VCaP (cell line): ENCODE measurements at regions not wholly inside any gene's neighbourhood (a gene's known extent, or its start where the extent isn't known, plus 50 kb on each side); places are given as distances from the start of the nearest gene placed in this dataset.

Experiments used
- H3K27ac ChIP-seq: fragments of 450-650 bp; 2 replicates; pipeline ENCODE4 v1.5.1; 2017
- TF ChIP-seq, protein P1 (sequence below): fragments of 450-650 bp; conservative IDR thresholded peaks from 2 replicates; pipeline ENCODE4 v1.5.1; 2017; ENCODE audit warnings: mild to moderate bottlenecking, moderate library complexity

DNA sequence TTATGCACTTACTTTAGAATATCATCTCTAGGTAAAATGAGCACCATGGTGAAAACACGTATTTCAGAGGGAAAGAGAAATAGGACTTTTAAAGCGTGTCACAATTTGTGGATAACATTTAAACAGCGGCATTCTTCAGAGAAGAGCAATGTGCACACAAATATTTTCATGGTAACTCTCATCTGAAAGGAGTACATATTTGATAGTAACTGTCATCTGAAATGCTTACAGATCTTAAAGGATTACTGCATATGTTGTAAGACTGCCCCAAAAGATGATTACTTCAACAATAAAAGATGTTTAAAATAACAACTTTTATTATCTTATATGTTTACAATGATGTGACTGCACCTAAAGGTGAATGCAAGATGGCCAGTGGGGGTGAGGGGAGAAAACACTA, 408.8 kb downstream of the PLA2G4A start:
- H3K27ac ChIP-seq, result peak overlapping the region; percentile 75
- TF ChIP-seq, protein P1, sequence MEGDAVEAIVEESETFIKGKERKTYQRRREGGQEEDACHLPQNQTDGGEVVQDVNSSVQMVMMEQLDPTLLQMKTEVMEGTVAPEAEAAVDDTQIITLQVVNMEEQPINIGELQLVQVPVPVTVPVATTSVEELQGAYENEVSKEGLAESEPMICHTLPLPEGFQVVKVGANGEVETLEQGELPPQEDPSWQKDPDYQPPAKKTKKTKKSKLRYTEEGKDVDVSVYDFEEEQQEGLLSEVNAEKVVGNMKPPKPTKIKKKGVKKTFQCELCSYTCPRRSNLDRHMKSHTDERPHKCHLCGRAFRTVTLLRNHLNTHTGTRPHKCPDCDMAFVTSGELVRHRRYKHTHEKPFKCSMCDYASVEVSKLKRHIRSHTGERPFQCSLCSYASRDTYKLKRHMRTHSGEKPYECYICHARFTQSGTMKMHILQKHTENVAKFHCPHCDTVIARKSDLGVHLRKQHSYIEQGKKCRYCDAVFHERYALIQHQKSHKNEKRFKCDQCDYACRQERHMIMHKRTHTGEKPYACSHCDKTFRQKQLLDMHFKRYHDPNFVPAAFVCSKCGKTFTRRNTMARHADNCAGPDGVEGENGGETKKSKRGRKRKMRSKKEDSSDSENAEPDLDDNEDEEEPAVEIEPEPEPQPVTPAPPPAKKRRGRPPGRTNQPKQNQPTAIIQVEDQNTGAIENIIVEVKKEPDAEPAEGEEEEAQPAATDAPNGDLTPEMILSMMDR, result no peak

- TF ChIP-seq, protein P1, result no peak
- no peak overlapping the region for H3K27ac ChIP-seq
Measured at GRCh38 chr1:187241971-187242370, 413.2 kb downstream of the PLA2G4A start.

GRCh38 chr1:187244623-187245022, 415.9 kb downstream of the PLA2G4A start:
- TF ChIP-seq, protein P1, result no peak

GRCh38 chr1:187245201-187245600, 416.5 kb downstream of the PLA2G4A start:
- TF ChIP-seq, protein P1, result no peak
- H3K27ac ChIP-seq, result no peak overlapping the region; the same call in 1 of the 2 replicates

More at GRCh38 chr1:187244623-187245022, 415.9 kb downstream of the PLA2G4A start:
- peak overlapping the region; percentile 23; the same call in 1 of the 2 replicates for H3K27ac ChIP-seq

DNA sequence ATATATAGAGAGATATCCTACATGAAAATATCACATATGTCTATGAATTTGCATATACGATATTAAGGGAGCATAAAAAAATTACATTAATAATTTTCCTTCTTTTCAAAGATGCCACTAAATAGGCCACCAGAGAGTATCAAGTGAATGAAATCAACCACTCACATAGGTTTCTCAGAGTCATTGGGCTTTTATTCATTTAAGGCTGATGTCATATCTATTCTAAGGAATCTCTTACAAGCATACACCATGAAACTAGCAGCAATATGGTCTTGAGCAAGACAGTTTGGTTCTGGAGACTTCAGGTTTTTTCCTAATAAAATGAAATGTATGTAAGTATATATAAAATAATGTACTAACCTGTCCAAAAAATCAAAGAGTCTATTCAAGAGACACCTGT, 420.4 kb downstream of the PLA2G4A start:
- H3K27ac ChIP-seq, result no peak overlapping the region
- TF ChIP-seq, protein P1, result no peak

DNA sequence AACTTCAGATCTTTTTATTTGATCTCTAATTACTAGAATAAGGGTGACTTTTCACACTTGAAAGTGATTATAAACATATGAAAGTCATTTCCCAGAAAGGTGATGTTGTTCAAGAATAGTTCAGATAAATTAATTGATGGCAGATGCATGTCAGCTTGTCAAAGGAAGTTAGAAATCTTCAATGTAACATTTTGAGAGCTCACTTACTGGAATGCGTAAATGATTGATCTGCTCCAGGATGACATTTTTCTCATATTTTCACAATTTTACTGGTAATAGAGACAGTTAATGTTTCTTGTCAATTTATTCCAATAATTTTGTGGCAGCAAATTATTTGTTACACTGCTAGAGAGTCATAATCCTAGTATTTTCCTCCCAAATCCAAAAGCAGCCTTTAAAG, 424.2 kb downstream of the PLA2G4A start:
- TF ChIP-seq, protein P1, result no peak
- H3K27ac ChIP-seq, result no peak overlapping the region

GRCh38 chr1:187257476-187257875, 428.7 kb downstream of the PLA2G4A start:
- TF ChIP-seq, protein P1, result no peak
- H3K27ac ChIP-seq, result no peak overlapping the region
